Central memory CD8-positive, alpha-beta T cell (primary cell): ENCODE measurements at regions not wholly inside any gene's neighbourhood (a gene's known extent, or its start where the extent isn't known, plus 50 kb on each side); places are given as distances from the start of the nearest gene placed in this dataset.

Experiments used
- ATAC-seq: fragments of 150-1000 bp; cut with Tn5 transposase; replicated peaks from 2 replicates; pipeline ENCODE4 v1.10.0; 2022; ENCODE audit warnings: mild to moderate bottlenecking, moderate FRiP score, moderate number of reproducible peaks; ENCODE audit not compliant: poor library complexity, severe bottlenecking; ENCODE audit errors: extremely low read depth
- DNase-seq, 2 donors: peaks; one replicate each; pipeline ENCODE4 v3.0.0; 2021; ENCODE audit warnings: low spot score in 2 of 2
- H3K27ac Mint-ChIP-seq: one replicate; pipeline ENCODE4 v1.8.0; 2022; ENCODE audit warnings: low read depth, mild to moderate bottlenecking, moderate library complexity, mixed read lengths
- H3K27me3 Mint-ChIP-seq: one replicate; pipeline ENCODE4 v1.8.0; 2022; ENCODE audit warnings: mixed read lengths
- H3K36me3 Mint-ChIP-seq: one replicate; pipeline ENCODE4 v1.8.0; 2022; ENCODE audit warnings: mild to moderate bottlenecking, moderate library complexity, mixed read lengths; ENCODE audit not compliant: insufficient read depth
- H3K4me1 Mint-ChIP-seq: one replicate; pipeline ENCODE4 v1.8.0; 2022; ENCODE audit warnings: mixed read lengths
- H3K4me3 Mint-ChIP-seq: one replicate; pipeline ENCODE4 v1.8.0; 2022; ENCODE audit warnings: mild to moderate bottlenecking, moderate library complexity, mixed read lengths
- H3K9me3 Mint-ChIP-seq: one replicate; pipeline ENCODE4 v1.8.0; 2022; ENCODE audit warnings: mixed read lengths

- ATAC-seq (no peak), DNase-seq (no peak)
- Mint-ChIP-seq H3K27ac (no peak overlapping the region), H3K36me3 (no peaks in the 10 kb centered on the region), H3K27me3 (no peaks in the 10 kb centered on the region), H3K4me1 (no peaks in the 10 kb centered on the region), H3K4me3 (no peak overlapping the region), H3K9me3 (peaks cover 7% of the 10 kb centered on the region)
Measured at GRCh38 chr6:103167345-103168071, 1692.2 kb downstream of the HACE1 start.

- Mint-ChIP-seq H3K4me3 (no peak overlapping the region), H3K9me3 (peaks cover 5% of the 10 kb centered on the region), H3K27me3 (no peaks in the 10 kb centered on the region), H3K36me3 (no peaks in the 10 kb centered on the region), H3K4me1 (no peaks in the 10 kb centered on the region), H3K27ac (no peak overlapping the region)
- no peak for ATAC-seq
- DNase-seq, result no peak
Measured at GRCh38 chr6:103154779-103155572, 1704.7 kb downstream of the HACE1 start.

GRCh38 chr6:103153016-103153415 is 1706.7 kb downstream of the HACE1 start:
- Mint-ChIP-seq H3K9me3 (peaks cover 5% of the 10 kb centered on the region), H3K4me1 (no peaks in the 10 kb centered on the region), H3K27me3 (no peaks in the 10 kb centered on the region), H3K27ac (no peak overlapping the region), H3K36me3 (no peaks in the 10 kb centered on the region), H3K4me3 (no peak overlapping the region)
- ATAC-seq, result no peak
- no peak for DNase-seq

- Mint-ChIP-seq H3K4me3 (no peak overlapping the region), H3K36me3 (no peaks in the 10 kb centered on the region), H3K4me1 (no peaks in the 10 kb centered on the region), H3K27ac (no peak overlapping the region), H3K9me3 (peaks cover 6% of the 10 kb centered on the region), H3K27me3 (no peaks in the 10 kb centered on the region)
- ATAC-seq (no peak), DNase-seq (no peak)
Measured at GRCh38 chr6:103142902-103143301, 1716.8 kb downstream of the HACE1 start.

- H3K4me1 Mint-ChIP-seq, result no peaks in the 10 kb centered on the region
Measured at GRCh38 chr6:103140308-103141027, 1719.3 kb downstream of the HACE1 start.

GRCh38 chr6:103139377-103139776 is 1720.3 kb downstream of the HACE1 start:
- Mint-ChIP-seq H3K9me3 (peaks cover 14% of the 10 kb centered on the region), H3K4me1 (no peaks in the 10 kb centered on the region), H3K4me3 (no peak overlapping the region), H3K27me3 (no peaks in the 10 kb centered on the region), H3K27ac (no peak overlapping the region), H3K36me3 (no peaks in the 10 kb centered on the region)
- ATAC-seq (no peak), DNase-seq (no peak)

More at GRCh38 chr6:103140308-103141027, 1719.3 kb downstream of the HACE1 start:
- no peak overlapping the region for H3K4me3 Mint-ChIP-seq
- no peak overlapping the region for H3K27ac Mint-ChIP-seq
- no peaks in the 10 kb centered on the region for H3K36me3 Mint-ChIP-seq
- ATAC-seq (no peak), DNase-seq (no peak)
- no peaks in the 10 kb centered on the region for H3K27me3 Mint-ChIP-seq
- H3K9me3 Mint-ChIP-seq, result peaks cover 14% of the 10 kb centered on the region

GRCh38 chr6:103124471-103124870 is 1731.0 kb downstream of the GRIK2 start:
- Mint-ChIP-seq H3K27ac (no peak overlapping the region), H3K9me3 (peaks cover 7% of the 10 kb centered on the region), H3K27me3 (no peaks in the 10 kb centered on the region), H3K4me3 (no peak overlapping the region), H3K36me3 (no peaks in the 10 kb centered on the region), H3K4me1 (no peaks in the 10 kb centered on the region)
- no peak for DNase-seq
- ATAC-seq, result no peak

- ATAC-seq, result no peak
- H3K9me3 Mint-ChIP-seq, result peaks cover 8% of the 10 kb centered on the region
Measured at GRCh38 chr6:103122766-103123601, 1729.5 kb downstream of the GRIK2 start.

GRCh38 chr6:103119056-103119455 is 1725.5 kb downstream of the GRIK2 start:
- Mint-ChIP-seq H3K27me3 (no peaks in the 10 kb centered on the region), H3K36me3 (peaks cover 2% of the 10 kb centered on the region), H3K9me3 (peaks cover 24% of the 10 kb centered on the region), H3K4me1 (no peaks in the 10 kb centered on the region), H3K4me3 (no peak overlapping the region), H3K27ac (no peak overlapping the region)
- ATAC-seq (no peak), DNase-seq (no peak)

More at GRCh38 chr6:103122766-103123601, 1729.5 kb downstream of the GRIK2 start:
- Mint-ChIP-seq H3K36me3 (no peaks in the 10 kb centered on the region), H3K27me3 (no peaks in the 10 kb centered on the region), H3K4me1 (no peaks in the 10 kb centered on the region), H3K4me3 (no peak overlapping the region), H3K27ac (no peak overlapping the region)
- no peak for DNase-seq

GRCh38 chr6:103114582-103114981 is 1721.1 kb downstream of the GRIK2 start:
- Mint-ChIP-seq H3K9me3 (peaks cover 24% of the 10 kb centered on the region), H3K4me3 (no peak overlapping the region), H3K27me3 (no peaks in the 10 kb centered on the region), H3K27ac (no peak overlapping the region), H3K36me3 (peaks cover 2% of the 10 kb centered on the region), H3K4me1 (no peaks in the 10 kb centered on the region)
- ATAC-seq (no peak), DNase-seq (no peak)

- Mint-ChIP-seq H3K27me3 (no peaks in the 10 kb centered on the region), H3K4me3 (no peak overlapping the region), H3K27ac (no peak overlapping the region), H3K36me3 (peaks cover 2% of the 10 kb centered on the region), H3K4me1 (no peaks in the 10 kb centered on the region), H3K9me3 (peaks cover 24% of the 10 kb centered on the region)
- ATAC-seq (no peak), DNase-seq (no peak)
Measured at GRCh38 chr6:103113416-103113815, 1719.9 kb downstream of the GRIK2 start.

- Mint-ChIP-seq H3K36me3 (no peaks in the 10 kb centered on the region), H3K4me1 (no peaks in the 10 kb centered on the region), H3K4me3 (no peak overlapping the region)
Measured at GRCh38 chr6:103107985-103108384, 1714.5 kb downstream of the GRIK2 start.

More at GRCh38 chr6:103107985-103108384, 1714.5 kb downstream of the GRIK2 start:
- no peaks in the 10 kb centered on the region for H3K27me3 Mint-ChIP-seq
- no peak overlapping the region for H3K27ac Mint-ChIP-seq
- peaks cover 8% of the 10 kb centered on the region for H3K9me3 Mint-ChIP-seq
- no peak for DNase-seq
- no peak for ATAC-seq
